ENCODE measurements at regions not wholly inside any gene's neighbourhood (a gene's known extent, or its start where the extent isn't known, plus 50 kb on each side); places are given as distances from the start of the nearest gene placed in this dataset.
A peak's percentile ranks its signal among the peaks of the same experiment; 100 is the strongest.

GRCh38 chr7:114048386-114049235, 129.8 kb upstream of the PPP1R3A start:
- Histone ChIP-seq H3F3A (ENCODE audit: insufficient read depth) (peaks cover 8% of the 10 kb centered on the region; the same call in 1 of the 2 replicates), H3K9ac (0 out of 2 replicates have a peak overlapping the region, but pooled peaks have one; percentile 28), H3K9me3 (ENCODE audit: low read depth) (no peaks in the 10 kb centered on the region), H3K79me2 (ENCODE audit: insufficient read depth) (no peaks in the 10 kb centered on the region), H3K27me3 (replicated peaks; ENCODE audit: insufficient read depth) (no peaks in the 10 kb centered on the region), H3K4me3 (peak overlapping the region; percentile 58), H3K4me1 (ENCODE audit: insufficient read depth) (peaks cover 12% of the 10 kb centered on the region), H3K4me2 (ENCODE audit: unreplicated experiment) (peak overlapping the region; percentile 68), H3K9me2 (ENCODE audit: insufficient read depth) (no peaks in the 10 kb centered on the region), H3K27ac (peak overlapping the region; percentile 56), H3K36me3 (ENCODE audit: low read depth) (no peaks in the 10 kb centered on the region), H4K20me1 (ENCODE audit: insufficient read depth) (no peaks in the 10 kb centered on the region), H2AFZ (peak overlapping the region; percentile 52)
- TF ChIP-seq EZH2phosphoT487 (IDR thresholded peaks at IDR 0.05; ENCODE audit: insufficient read depth, low read depth), result no peak
- TF ChIP-seq EZH2 (IDR thresholded peaks at IDR 0.05; ENCODE audit: insufficient read depth, poor library complexity, severe bottlenecking), result no peak
- in situ Hi-C loops (cut with MboI), result no loop called here
- WGBS, 2 experiments (ENCODE audit: low coverage in 1 of 2, low lambda C conversion rate in 2 of 2, missing lambda C conversion rate in 2 of 2), result 64 to 65% methylated on average over 12 of the region's 12 CpGs
- DNase-seq, result peak; percentile 65

GRCh38 chr7:114047889-114048288, 129.1 kb upstream of the PPP1R3A start:
- H3K9me3 ChIP-seq (ENCODE audit: low read depth), result no peaks in the 10 kb centered on the region
- H3K79me2 ChIP-seq (ENCODE audit: insufficient read depth), result no peaks in the 10 kb centered on the region
- peaks cover 8% of the 10 kb centered on the region; the same call in 1 of the 2 replicates for H3F3A ChIP-seq (ENCODE audit: insufficient read depth)
- no peaks in the 10 kb centered on the region for H3K27me3 ChIP-seq (replicated peaks; ENCODE audit: insufficient read depth)
- no peaks in the 10 kb centered on the region for H3K36me3 ChIP-seq (ENCODE audit: low read depth)
- DNase-seq, result peak; percentile 87
- H3K9me2 ChIP-seq (ENCODE audit: insufficient read depth), result no peaks in the 10 kb centered on the region
- H3K4me3 ChIP-seq, result peak overlapping the region; percentile 58
- peak overlapping the region; percentile 52 for H2AFZ ChIP-seq
- 41 to 47% methylated on average over 2 of the region's 2 CpGs for WGBS, 2 experiments (ENCODE audit: low coverage in 1 of 2, low lambda C conversion rate in 2 of 2, missing lambda C conversion rate in 2 of 2)
- H3K27ac ChIP-seq, result peak overlapping the region; percentile 56
- H3K4me2 ChIP-seq (ENCODE audit: unreplicated experiment), result peak overlapping the region; percentile 68
- in situ Hi-C loops (cut with MboI), result no loop called here
- H4K20me1 ChIP-seq (ENCODE audit: insufficient read depth), result no peaks in the 10 kb centered on the region
- H3K4me1 ChIP-seq (ENCODE audit: insufficient read depth), result peaks cover 12% of the 10 kb centered on the region
- TF ChIP-seq EZH2 (IDR thresholded peaks at IDR 0.05; ENCODE audit: insufficient read depth, poor library complexity, severe bottlenecking) (no peak), EZH2phosphoT487 (IDR thresholded peaks at IDR 0.05; ENCODE audit: insufficient read depth, low read depth) (no peak)
- 0 out of 2 replicates have a peak overlapping the region, but pooled peaks have one; percentile 28 for H3K9ac ChIP-seq

- Histone ChIP-seq H3K27me3 (replicated peaks; ENCODE audit: insufficient read depth) (no peaks in the 10 kb centered on the region), H3K36me3 (ENCODE audit: low read depth) (no peaks in the 10 kb centered on the region), H3K4me2 (ENCODE audit: unreplicated experiment) (no peak overlapping the region), H3K9ac (no peak overlapping the region), H3K9me3 (ENCODE audit: low read depth) (no peaks in the 10 kb centered on the region), H3K4me3 (no peak overlapping the region), H2AFZ (no peak overlapping the region), H3K79me2 (ENCODE audit: insufficient read depth) (no peaks in the 10 kb centered on the region), H3K27ac (no peak overlapping the region), H3K9me2 (ENCODE audit: insufficient read depth) (no peaks in the 10 kb centered on the region), H3F3A (ENCODE audit: insufficient read depth) (no peaks in the 10 kb centered on the region), H3K4me1 (ENCODE audit: insufficient read depth) (no peaks in the 10 kb centered on the region), H4K20me1 (ENCODE audit: insufficient read depth) (no peaks in the 10 kb centered on the region)
- no peak for TF ChIP-seq EZH2 (IDR thresholded peaks at IDR 0.05; ENCODE audit: insufficient read depth, poor library complexity, severe bottlenecking)
- 94 to 98% methylated on average over 2 of the region's 2 CpGs for WGBS, 2 experiments (ENCODE audit: low coverage in 1 of 2, low lambda C conversion rate in 2 of 2, missing lambda C conversion rate in 2 of 2)
- DNase-seq, result no peak
- in situ Hi-C loops (cut with MboI), result no loop called here
Observed at GRCh38 chr7:114033475-114033874, 114.7 kb upstream of the PPP1R3A start.

- Histone ChIP-seq H4K20me1 (ENCODE audit: insufficient read depth) (no peaks in the 10 kb centered on the region), H2AFZ (no peak overlapping the region), H3K9ac (no peak overlapping the region), H3K4me1 (ENCODE audit: insufficient read depth) (no peaks in the 10 kb centered on the region), H3K9me2 (ENCODE audit: insufficient read depth) (no peaks in the 10 kb centered on the region), H3K4me2 (ENCODE audit: unreplicated experiment) (no peak overlapping the region), H3K9me3 (ENCODE audit: low read depth) (no peaks in the 10 kb centered on the region), H3K36me3 (ENCODE audit: low read depth) (no peaks in the 10 kb centered on the region), H3K27me3 (replicated peaks; ENCODE audit: insufficient read depth) (no peaks in the 10 kb centered on the region), H3K79me2 (ENCODE audit: insufficient read depth) (no peaks in the 10 kb centered on the region), H3K4me3 (no peak overlapping the region), H3F3A (ENCODE audit: insufficient read depth) (no peaks in the 10 kb centered on the region), H3K27ac (no peak overlapping the region)
- TF ChIP-seq EZH2 (IDR thresholded peaks at IDR 0.05; ENCODE audit: insufficient read depth, poor library complexity, severe bottlenecking) (no peak), EZH2phosphoT487 (IDR thresholded peaks at IDR 0.05; ENCODE audit: insufficient read depth, low read depth) (no peak)
- peak; percentile 68 for DNase-seq
- 0% methylated on average over 1 of the region's 1 CpG for WGBS, 2 experiments (ENCODE audit: low coverage in 1 of 2, low lambda C conversion rate in 2 of 2, missing lambda C conversion rate in 2 of 2)
- in situ Hi-C loops (cut with MboI), result no loop called here
Observed at GRCh38 chr7:114026486-114027089, 107.8 kb upstream of the PPP1R3A start.
